ENCODE measurements at regions not wholly inside any gene's neighbourhood (a gene's known extent, or its start where the extent isn't known, plus 50 kb on each side); places are given as distances from the start of the nearest gene placed in this dataset.

GRCh38 chr1:221106616-221107015 is 227.4 kb downstream of the HLX start:
- no CpG with 5 or more reads among the region's 3 CpGs for WGBS (ENCODE audit: insufficient coverage)
- Mint-ChIP-seq H3K4me1 (peaks cover 27% of the 10 kb centered on the region), H3K9me3 (peaks cover 0 to 4% (median 2%) of the 10 kb centered on the region in 7 donors), H3K27ac (peak overlapping the region in 1 of 7 donors; percentile 24), H3K36me3 (no peaks in the 10 kb centered on the region), H3K27me3 (ENCODE audit: low read depth in 3 of 3) (peaks cover 0 to 5% (median 2%) of the 10 kb centered on the region in 3 donors), H3K4me3 (no peak overlapping the region)
- H3K27me3 ChIP-seq (ENCODE audit: control insufficient read depth in 2 of 2, insufficient read depth in 2 of 2, low read length in 2 of 2), result peaks cover 0 to 6% of the 10 kb centered on the region in 2 donors
- H3K4me2 ChIP-seq (replicated peaks; ENCODE audit: extremely low read depth, low read length, poor library complexity, severe bottlenecking), result no peak overlapping the region
- no peak for TF ChIP-seq CTCF (IDR thresholded peaks at IDR 0.05)
- intact Hi-C loops (cut with micrococcal nuclease), result loop anchor here in 1 of 2 donors (10.0 kb wide), 1 partner anchor 48 kb away; no protein-coding TSS in a partner anchor
- no peaks in the 10 kb centered on the region for H4K20me1 ChIP-seq (ENCODE audit: insufficient read depth, low read length)
- peaks cover 13 to 18% of the 10 kb centered on the region in 2 donors for H3K4me1 ChIP-seq (ENCODE audit: control insufficient read depth in 1 of 2, insufficient read depth in 2 of 2, low read length in 2 of 2)
- H3K27ac ChIP-seq (ENCODE audit: low read depth in 1 of 2, low read length in 2 of 2), result no peak overlapping the region
- H3K9me3 ChIP-seq (replicated peaks in 1 of 2; ENCODE audit: control insufficient read depth in 1 of 2, insufficient read depth in 1 of 2, low read length in 2 of 2), result no peaks in the 10 kb centered on the region
- H3K9ac ChIP-seq (ENCODE audit: insufficient read depth, low read length, poor library complexity, severe bottlenecking), result no peak overlapping the region
- H3K4me3 ChIP-seq (replicated peaks in 1 of 3; ENCODE audit: low read depth in 2 of 3, low read length in 3 of 3), result no peak overlapping the region
- H3K36me3 ChIP-seq (replicated peaks in 1 of 2; ENCODE audit: control insufficient read depth in 1 of 2, insufficient read depth in 2 of 2, low read length in 2 of 2), result no peaks in the 10 kb centered on the region
- H2AFZ ChIP-seq (ENCODE audit: insufficient read depth, low read depth, low read length, poor library complexity, severe bottlenecking), result no peak overlapping the region
- H3K79me2 ChIP-seq (ENCODE audit: insufficient read depth, low read length), result no peaks in the 10 kb centered on the region
- peak in 1 of 3 donors; percentile 27 for DNase-seq

DNA sequence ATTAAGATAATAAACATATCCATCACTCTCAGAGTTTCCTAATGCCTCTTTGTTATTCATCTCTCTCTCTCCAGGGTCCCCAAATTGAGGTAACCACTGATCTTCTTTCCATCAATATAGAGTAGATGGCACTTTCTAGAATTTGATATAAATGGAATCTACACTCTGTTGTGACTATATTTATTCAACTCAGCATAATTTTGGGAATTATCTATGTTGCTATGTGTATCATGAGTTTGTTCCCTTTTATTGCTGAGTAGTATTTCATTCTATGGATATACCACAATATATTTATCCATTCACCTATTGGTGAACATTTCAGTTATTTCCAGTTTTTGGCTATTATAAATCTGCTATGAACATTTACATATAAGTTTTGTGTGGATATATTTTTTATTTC is 230.7 kb downstream of the HLX start:
- no peaks in the 10 kb centered on the region for H3K9me3 ChIP-seq (replicated peaks in 1 of 2; ENCODE audit: control insufficient read depth in 1 of 2, insufficient read depth in 1 of 2, low read length in 2 of 2)
- H3K27me3 ChIP-seq (ENCODE audit: control insufficient read depth in 2 of 2, insufficient read depth in 2 of 2, low read length in 2 of 2), result no peaks in the 10 kb centered on the region
- H4K20me1 ChIP-seq (ENCODE audit: insufficient read depth, low read length), result no peaks in the 10 kb centered on the region
- no peaks in the 10 kb centered on the region for H3K36me3 ChIP-seq (replicated peaks in 1 of 2; ENCODE audit: control insufficient read depth in 1 of 2, insufficient read depth in 2 of 2, low read length in 2 of 2)
- H3K79me2 ChIP-seq (ENCODE audit: insufficient read depth, low read length), result no peaks in the 10 kb centered on the region
- Mint-ChIP-seq H3K36me3 (no peaks in the 10 kb centered on the region), H3K4me1 (peaks cover 22% of the 10 kb centered on the region), H3K27ac (no peak overlapping the region), H3K9me3 (peaks cover 0 to 4% (median 2%) of the 10 kb centered on the region in 7 donors), H3K27me3 (ENCODE audit: low read depth in 3 of 3) (peaks cover 0 to 2% (median 1%) of the 10 kb centered on the region in 3 donors), H3K4me3 (no peak overlapping the region)
- H2AFZ ChIP-seq (ENCODE audit: insufficient read depth, low read depth, low read length, poor library complexity, severe bottlenecking), result no peak overlapping the region
- H3K4me3 ChIP-seq (replicated peaks in 1 of 3; ENCODE audit: low read depth in 2 of 3, low read length in 3 of 3), result no peak overlapping the region
- no peak overlapping the region for H3K9ac ChIP-seq (ENCODE audit: insufficient read depth, low read length, poor library complexity, severe bottlenecking)
- intact Hi-C loops (cut with micrococcal nuclease), result loop anchor here in 1 of 2 donors (10.0 kb wide), 2 partner anchors 45 to 95 kb away; no protein-coding TSS in a partner anchor
- no peak overlapping the region for H3K4me2 ChIP-seq (replicated peaks; ENCODE audit: extremely low read depth, low read length, poor library complexity, severe bottlenecking)
- no peak overlapping the region for H3K27ac ChIP-seq (ENCODE audit: low read depth in 1 of 2, low read length in 2 of 2)
- TF ChIP-seq CTCF (IDR thresholded peaks at IDR 0.05), result no peak
- no peak for DNase-seq
- peaks cover 13 to 18% of the 10 kb centered on the region in 2 donors for H3K4me1 ChIP-seq (ENCODE audit: control insufficient read depth in 1 of 2, insufficient read depth in 2 of 2, low read length in 2 of 2)

Measured in CD14-positive monocyte (primary cell).